Gastroesophageal sphincter (tissue), 3 donors: ENCODE measurements at regions not wholly inside any gene's neighbourhood (a gene's known extent, or its start where the extent isn't known, plus 50 kb on each side); places are given as distances from the start of the nearest gene placed in this dataset.

Experiments
- EP300 ChIP-seq: sonication (generic); formaldehyde crosslinking; IDR thresholded peaks from one replicate; pipeline ENCODE4 v1.6.1; 2017; ENCODE audit warnings: antibody characterized with exemption, mild to moderate bottlenecking
- TF ChIP-seq, protein P1 (sequence below), 4 experiments: fragments of 200-600 bp in 2 of 4; fragments of 450-650 bp in 2 of 4; sonication (generic) in 1 of 4; IDR thresholded peaks; one replicate each; pipeline ENCODE4 v1.5.1; 2017 to 2019; ENCODE audit warnings: antibody characterized with exemption in 4 of 4, mild to moderate bottlenecking in 2 of 4, moderate library complexity in 2 of 4

- TF ChIP-seq EP300: no peak
- TF ChIP-seq, protein P1, sequence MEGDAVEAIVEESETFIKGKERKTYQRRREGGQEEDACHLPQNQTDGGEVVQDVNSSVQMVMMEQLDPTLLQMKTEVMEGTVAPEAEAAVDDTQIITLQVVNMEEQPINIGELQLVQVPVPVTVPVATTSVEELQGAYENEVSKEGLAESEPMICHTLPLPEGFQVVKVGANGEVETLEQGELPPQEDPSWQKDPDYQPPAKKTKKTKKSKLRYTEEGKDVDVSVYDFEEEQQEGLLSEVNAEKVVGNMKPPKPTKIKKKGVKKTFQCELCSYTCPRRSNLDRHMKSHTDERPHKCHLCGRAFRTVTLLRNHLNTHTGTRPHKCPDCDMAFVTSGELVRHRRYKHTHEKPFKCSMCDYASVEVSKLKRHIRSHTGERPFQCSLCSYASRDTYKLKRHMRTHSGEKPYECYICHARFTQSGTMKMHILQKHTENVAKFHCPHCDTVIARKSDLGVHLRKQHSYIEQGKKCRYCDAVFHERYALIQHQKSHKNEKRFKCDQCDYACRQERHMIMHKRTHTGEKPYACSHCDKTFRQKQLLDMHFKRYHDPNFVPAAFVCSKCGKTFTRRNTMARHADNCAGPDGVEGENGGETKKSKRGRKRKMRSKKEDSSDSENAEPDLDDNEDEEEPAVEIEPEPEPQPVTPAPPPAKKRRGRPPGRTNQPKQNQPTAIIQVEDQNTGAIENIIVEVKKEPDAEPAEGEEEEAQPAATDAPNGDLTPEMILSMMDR (IDR thresholded peaks at IDR 0.05): no peak
Observed at GRCh38 chr9:87160148-87161102, 213.1 kb upstream of the GAS1 start.
